H1 (cell line): ENCODE measurements at regions not wholly inside any gene's neighbourhood (a gene's known extent, or its start where the extent isn't known, plus 50 kb on each side); places are given as distances from the start of the nearest gene placed in this dataset.

Source experiments
- CTCF ChIA-PET: fragments of 300-600 bp; sonication (Branson Sonifier 250); formaldehyde crosslinking; loops from one replicate; lab custom pipeline; 2021; ENCODE audit not compliant: partially characterized antibody; lab: Charles Lee
- POLR2A ChIA-PET: fragments of 300-600 bp; sonication (Branson Sonifier 250); formaldehyde crosslinking; loops from one replicate; lab custom pipeline; 2021; ENCODE audit warnings: inconsistent platforms; ENCODE audit not compliant: partially characterized antibody; lab: Charles Lee
- DNase-seq, 2 experiments: peaks; one replicate each; pipeline versions ENCODE4 v3.0.0 to v3.0.0-alpha.2; 2010 to 2022; ENCODE audit warnings: low spot score in 2 of 2, low read depth in 1 of 2, mixed read lengths in 1 of 2
- FAIRE-seq: peaks from 2 replicates; lab custom pipeline; 2011; peaks lifted over from hg19 to GRCh38; lab: Jason Lieb, UNC
- H2AFZ ChIP-seq: 2 replicates; pipeline ENCODE4 v1.8.1; 2012; ENCODE audit warnings: low read length, inconsistent platforms
- H2AK5ac ChIP-seq: 2 replicates; pipeline ENCODE4 v1.6.1; 2013; ENCODE audit warnings: low read depth, low read length
- H2BK120ac ChIP-seq: replicated peaks from 2 replicates; pipeline ENCODE3; 2013; ENCODE audit warnings: low read depth, low read length, inconsistent platforms
- H2BK12ac ChIP-seq: 2 replicates; pipeline ENCODE4 v1.6.1; 2013; ENCODE audit warnings: low read depth, low read length
- H2BK15ac ChIP-seq: 2 replicates; pipeline ENCODE4 v1.6.1; 2013; ENCODE audit warnings: low read length
- H2BK20ac ChIP-seq: 2 replicates; pipeline ENCODE4 v1.6.1; 2013; ENCODE audit warnings: low read length
- H2BK5ac ChIP-seq: 2 replicates; pipeline ENCODE4 v1.6.1; 2013; ENCODE audit warnings: low read depth, low read length
- H3K14ac ChIP-seq: 2 replicates; pipeline ENCODE4 v1.6.1; 2013; ENCODE audit warnings: inconsistent platforms; ENCODE audit not compliant: insufficient read length
- H3K18ac ChIP-seq: 2 replicates; pipeline ENCODE4 v1.6.1; 2013; ENCODE audit warnings: low read length; ENCODE audit errors: extremely low read depth
- H3K23ac ChIP-seq: 2 replicates; pipeline ENCODE4 v1.6.1; 2013; ENCODE audit warnings: inconsistent platforms; ENCODE audit not compliant: insufficient read length
- H3K23me2 ChIP-seq: 2 replicates; pipeline ENCODE4 v1.6.1; 2013; ENCODE audit warnings: low read depth, low read length
- H3K27ac ChIP-seq: 2 replicates; pipeline ENCODE4 v1.6.1; 2011; ENCODE audit warnings: low read depth, low read length, inconsistent platforms
- H3K27me3 ChIP-seq, 4 experiments: replicated peaks in 1 of 4; 1 replicate in 1 of 4; 2 replicates in 3 of 4; pipeline versions ENCODE4 v1.6.1 to v1.8.1; 2011 to 2013; ENCODE audit warnings: low read length in 3 of 4, mild to moderate bottlenecking in 3 of 4, inconsistent platforms in 2 of 4, mixed read lengths in 2 of 4, moderate library complexity in 1 of 4; ENCODE audit not compliant: control insufficient read depth in 3 of 4, insufficient read depth in 3 of 4; ENCODE audit errors: extremely low read depth in 1 of 4
- H3K36me3 ChIP-seq, 4 experiments: 2 replicates each; pipeline versions ENCODE4 v1.6.1 to v1.8.1; 2011 to 2013; ENCODE audit warnings: mild to moderate bottlenecking in 4 of 4, low read length in 3 of 4, moderate library complexity in 2 of 4, control low read depth in 1 of 4, inconsistent platforms in 1 of 4; ENCODE audit not compliant: insufficient read depth in 4 of 4, control insufficient read depth in 2 of 4
- H3K4ac ChIP-seq: replicated peaks from 2 replicates; pipeline ENCODE3; 2013; ENCODE audit warnings: low read length, low read depth, mixed read lengths, inconsistent platforms; ENCODE audit not compliant: insufficient read length
- H3K4me1 ChIP-seq, 4 experiments: replicated peaks in 1 of 4; 1 replicate in 1 of 4; 2 replicates in 3 of 4; pipeline versions ENCODE4 v1.6.1 to v1.8.1; 2011 to 2013; ENCODE audit warnings: low read length in 3 of 4, inconsistent platforms in 2 of 4, mixed read lengths in 1 of 4; ENCODE audit not compliant: insufficient read depth in 4 of 4, control insufficient read depth in 3 of 4
- H3K4me2 ChIP-seq, 2 experiments: 2 replicates each; pipeline versions ENCODE4 v1.6.1 to v1.8.1; 2011 to 2013; ENCODE audit warnings: low read depth in 2 of 2, low read length in 2 of 2, control low read depth in 1 of 2, inconsistent platforms in 1 of 2, mild to moderate bottlenecking in 1 of 2; ENCODE audit not compliant: insufficient read depth in 1 of 2
- H3K4me3 ChIP-seq, 4 experiments: fragments of 200-600, 300-600 bp in 1 of 4; sonication (generic), shearing (Covaris generic), sonication (Bioruptor Twin) in 1 of 4; 2 replicates each; pipeline versions ENCODE4 v1.5.1 to v1.8.1; 2011 to 2016; ENCODE audit warnings: low read length in 4 of 4, low read depth in 3 of 4, control low read depth in 2 of 4, inconsistent platforms in 2 of 4, mild to moderate bottlenecking in 2 of 4, mixed read lengths in 1 of 4, moderate library complexity in 1 of 4; ENCODE audit not compliant: insufficient read depth in 2 of 4; ENCODE audit errors: extremely low read depth in 1 of 4
- H3K56ac ChIP-seq: replicated peaks from 2 replicates; pipeline ENCODE3; 2013; ENCODE audit warnings: low read depth, mild to moderate bottlenecking, mixed read lengths, low read length, inconsistent platforms; ENCODE audit not compliant: insufficient read length
- H3K79me1 ChIP-seq: 2 replicates; pipeline ENCODE4 v1.6.1; 2013; ENCODE audit warnings: low read depth, low read length, control low read depth
- H3K79me2 ChIP-seq, 2 experiments: 2 replicates each; pipeline versions ENCODE4 v1.6.1 to v1.8.1; 2012 to 2013; ENCODE audit warnings: low read length in 2 of 2, mild to moderate bottlenecking in 2 of 2, inconsistent platforms in 1 of 2; ENCODE audit not compliant: insufficient read depth in 2 of 2, control insufficient read depth in 1 of 2
- H3K9ac ChIP-seq, 4 experiments: replicated peaks in 1 of 4; 1 replicate in 1 of 4; 2 replicates in 3 of 4; pipeline versions ENCODE4 v1.6.1 to v1.8.1; 2011 to 2013; ENCODE audit warnings: low read depth in 3 of 4, low read length in 3 of 4, control low read depth in 2 of 4, mild to moderate bottlenecking in 2 of 4, moderate library complexity in 2 of 4, inconsistent platforms in 1 of 4; ENCODE audit errors: extremely low read depth in 1 of 4
- H3K9me3 ChIP-seq, 2 experiments: 2 replicates each; pipeline versions ENCODE4 v1.6.1 to v1.8.1; 2012 to 2013; ENCODE audit warnings: mild to moderate bottlenecking in 2 of 2, moderate library complexity in 2 of 2, control low read depth in 1 of 2, inconsistent platforms in 1 of 2, low read depth in 1 of 2, low read length in 1 of 2, mixed read lengths in 1 of 2; ENCODE audit not compliant: insufficient read depth in 2 of 2
- H4K20me1 ChIP-seq, 2 experiments: replicated peaks in 1 of 2; 2 replicates each; pipeline versions ENCODE3 to v1.8.1; 2011 to 2013; ENCODE audit warnings: inconsistent platforms in 2 of 2, low read length in 2 of 2, mild to moderate bottlenecking in 1 of 2; ENCODE audit not compliant: insufficient read depth in 2 of 2, control insufficient read depth in 1 of 2
- H4K5ac ChIP-seq: 2 replicates; pipeline ENCODE4 v1.6.1; 2013; ENCODE audit warnings: low read length, low read depth, mixed read lengths, inconsistent platforms; ENCODE audit not compliant: insufficient read length
- H4K8ac ChIP-seq: 2 replicates; pipeline ENCODE4 v1.8.0; 2013; ENCODE audit warnings: mild to moderate bottlenecking, moderate library complexity, low read length, inconsistent platforms; ENCODE audit not compliant: insufficient read depth; ENCODE audit errors: extremely low read depth
- H4K91ac ChIP-seq: replicated peaks from 2 replicates; pipeline ENCODE3; 2013; ENCODE audit warnings: low read length, mixed read lengths, inconsistent platforms; ENCODE audit not compliant: insufficient read length
- CEBPB ChIP-seq: IDR thresholded peaks from 2 replicates; pipeline ENCODE4 v1.6.1; 2012; ENCODE audit warnings: low read depth, low read length
- CHD1 ChIP-seq: IDR thresholded peaks from 2 replicates; pipeline ENCODE4 v1.6.1; 2012; ENCODE audit warnings: low read depth, low read length, improper control_type of control experiment
- CHD2 ChIP-seq: IDR thresholded peaks from 2 replicates; pipeline ENCODE4 v1.6.1; 2012; ENCODE audit warnings: low read length, improper control_type of control experiment
- CREB1 ChIP-seq: IDR thresholded peaks from 2 replicates; pipeline ENCODE4 v1.6.1; 2012; ENCODE audit warnings: inconsistent platforms
- HDAC2 ChIP-seq, 2 experiments: fragments of 300-600 bp in 1 of 2; sonication (generic) in 1 of 2; IDR thresholded peaks; 2 replicates each; pipeline ENCODE4 v1.6.1; 2011 to 2012; ENCODE audit warnings: low read depth in 2 of 2, low read length in 2 of 2, mild to moderate bottlenecking in 2 of 2, moderate library complexity in 2 of 2, borderline replicate concordance in 1 of 2, inconsistent platforms in 1 of 2
- MAX ChIP-seq: IDR thresholded peaks from 2 replicates; pipeline ENCODE4 v1.6.1; 2012; ENCODE audit warnings: inconsistent platforms
- RNF2 ChIP-seq: fragments of 200-900, 300-1000 bp; sonication (generic); IDR thresholded peaks from 2 replicates; pipeline ENCODE4 v1.7.1; 2016; ENCODE audit warnings: borderline replicate concordance, low read depth, mild to moderate bottlenecking, antibody characterized with exemption, low read length; ENCODE audit not compliant: poor library complexity, severe bottlenecking; ENCODE audit errors: missing control alignments
- SAP30 ChIP-seq: fragments of 300-600 bp; sonication (generic); IDR thresholded peaks from 2 replicates; pipeline ENCODE4 v1.7.1; 2012; ENCODE audit warnings: low read length, moderate library complexity, mild to moderate bottlenecking, inconsistent platforms; ENCODE audit not compliant: insufficient read depth, insufficient replicate concordance
- WGBS, 2 experiments: shearing (Covaris generic) in 1 of 2; methylation state at CpG; one replicate each; pipeline versions ENCODE4 v1.1.6 to v1.1.7; 2013 to 2015; ENCODE audit warnings: low lambda C conversion rate in 2 of 2, mixed read lengths in 2 of 2, inconsistent platforms in 1 of 2, low coverage in 1 of 2, missing lambda C conversion rate in 1 of 2; ENCODE audit not compliant: insufficient replicate concordance in 2 of 2, insufficient coverage in 1 of 2, insufficient read length in 1 of 2; ENCODE audit errors: extremely low coverage in 1 of 2, missing lambda C conversion rate in 1 of 2; 5-methylcytosine and 5-hydroxymethylcytosine counted together

- Histone ChIP-seq H4K8ac (no peak overlapping the region), H3K27me3 (no peaks in the 10 kb centered on the region), H3K36me3 (no peaks in the 10 kb centered on the region), H2BK20ac (no peak overlapping the region), H4K20me1 (no peaks in the 10 kb centered on the region), H3K79me1 (no peaks in the 10 kb centered on the region), H3K18ac (no peak overlapping the region), H4K5ac (no peak overlapping the region), H3K14ac (no peak overlapping the region), H2AFZ (0 out of 2 replicates have a peak overlapping the region, but pooled peaks have one; percentile 17), H3K27ac (no peak overlapping the region), H2BK120ac (no peak overlapping the region), H3K23ac (no peak overlapping the region), H3K79me2 (no peaks in the 10 kb centered on the region), H3K9me3 (no peaks in the 10 kb centered on the region), H2BK15ac (no peak overlapping the region), H3K4ac (no peak overlapping the region), H3K4me2 (no peak overlapping the region), H3K56ac (no peak overlapping the region), H2BK12ac (no peak overlapping the region), H3K9ac (no peak overlapping the region), H4K91ac (no peak overlapping the region), H3K23me2 (no peaks in the 10 kb centered on the region), H3K4me1 (no peaks in the 10 kb centered on the region), H3K4me3 (no peak overlapping the region), H2BK5ac (no peak overlapping the region), H2AK5ac (no peak overlapping the region)
- CTCF ChIA-PET = no interaction called here
- WGBS, 2 experiments = 90% methylated on average over 10 of the region's 10 CpGs; no CpG with 5 or more reads in 1 of the 2 experiments
- TF ChIP-seq CEBPB (no peak), HDAC2 (IDR thresholded peaks at IDR 0.05; ENCODE audit: borderline replicate concordance in 1 of 2, low read depth in 2 of 2, low read length in 2 of 2) (no peak), SAP30 (no peak), CHD2 (no peak), CREB1 (no peak), CHD1 (no peak), MAX (no peak), RNF2 (no peak)
- DNase-seq = no peak
- POLR2A ChIA-PET = no interaction called here
- no peak for FAIRE-seq
Measured at GRCh38 chr2:225112362-225113126, 70.3 kb upstream of the DOCK10 start.
